Fibroblast of peridontal ligament (primary cell): ENCODE measurements at regions not wholly inside any gene's neighbourhood (a gene's known extent, or its start where the extent isn't known, plus 50 kb on each side); places are given as distances from the start of the nearest gene placed in this dataset.
"Not testable (repeated sequence)": the region's sequence is repeated elsewhere in the genome, so short reads cannot be mapped to it uniquely, and the experiment has no call there.

Experiments
- DNase-seq: peaks from one replicate; pipeline ENCODE4 v3.0.0-alpha.2; 2010; ENCODE audit errors: extremely low read depth

- DNase-seq, result peak; percentile 39
Measured at GRCh38 chr11:115606498-115607220, 102.4 kb upstream of the CADM1 start.

- DNase-seq, result no peak
Measured at GRCh38 chr11:115605871-115606497, 101.8 kb upstream of the CADM1 start.

- DNase-seq, result not testable (repeated sequence)
Measured at GRCh38 chr11:115605397-115605796, 101.2 kb upstream of the CADM1 start.

- no peak for DNase-seq
Measured at GRCh38 chr11:115599125-115599524, 94.9 kb upstream of the CADM1 start.

GRCh38 chr11:115598257-115598901 lies 94.2 kb upstream of the CADM1 start:
- no peak for DNase-seq

- no peak for DNase-seq
Measured at GRCh38 chr11:115591380-115591779, 87.2 kb upstream of the CADM1 start.

GRCh38 chr11:115590254-115590653 lies 86.0 kb upstream of the CADM1 start:
- DNase-seq, result no peak

- no peak for DNase-seq
Measured at GRCh38 chr11:115587718-115588342, 83.6 kb upstream of the CADM1 start.

- DNase-seq, result no peak
Measured at GRCh38 chr11:115585361-115586024, 81.3 kb upstream of the CADM1 start.

GRCh38 chr11:115581871-115582639 lies 77.8 kb upstream of the CADM1 start:
- DNase-seq, result no peak

GRCh38 chr11:115580927-115581680 lies 76.9 kb upstream of the CADM1 start:
- no peak for DNase-seq

- no peak for DNase-seq
Measured at GRCh38 chr11:115580416-115580815, 76.2 kb upstream of the CADM1 start.

GRCh38 chr11:115579181-115579825 lies 75.1 kb upstream of the CADM1 start:
- no peak for DNase-seq

- no peak for DNase-seq
Measured at GRCh38 chr11:115578275-115578674, 74.1 kb upstream of the CADM1 start.

- no peak for DNase-seq
Measured at GRCh38 chr11:115577701-115578100, 73.5 kb upstream of the CADM1 start.

- no peak for DNase-seq
Measured at GRCh38 chr11:115576606-115577380, 72.6 kb upstream of the CADM1 start.

- DNase-seq, result no peak
Measured at GRCh38 chr11:115572551-115572950, 68.3 kb upstream of the CADM1 start.

- no peak for DNase-seq
Measured at GRCh38 chr11:115566180-115566764, 62.1 kb upstream of the CADM1 start.

GRCh38 chr11:115564851-115565250 lies 60.6 kb upstream of the CADM1 start:
- DNase-seq, result no peak
